B cell (primary cell): ENCODE measurements at regions not wholly inside any gene's neighbourhood (a gene's known extent, or its start where the extent isn't known, plus 50 kb on each side); places are given as distances from the start of the nearest gene placed in this dataset.

Experiments used
- ATAC-seq: fragments of 200-7000 bp; cut with Tn5 transposase; one replicate; pipeline ENCODE4 v1.10.0; 2021; ENCODE audit warnings: low read depth, mild to moderate bottlenecking, moderate number of reproducible peaks, moderate library complexity
- CTCF ChIA-PET: fragments of 350-600 bp; sonication (Branson Sonifier 250); formaldehyde crosslinking; loops from one replicate; lab custom pipeline; 2021; ENCODE audit warnings: antibody characterized with exemption, inconsistent platforms; lab: Charles Lee
- POLR2A ChIA-PET: fragments of 350-600 bp; sonication (Branson Sonifier 250); formaldehyde crosslinking; loops from one replicate; lab custom pipeline; 2021; ENCODE audit warnings: antibody characterized with exemption; lab: Charles Lee
- DNase-seq: peaks from one replicate; pipeline ENCODE4 v3.0.0; 2013
- H2AFZ ChIP-seq: 2 replicates; pipeline ENCODE4 v1.6.1; 2012; ENCODE audit warnings: mild to moderate bottlenecking, low read depth, low read length; ENCODE audit not compliant: insufficient read depth, poor library complexity, severe bottlenecking
- H3K27ac ChIP-seq, 2 donors: 1 replicate in 1 of 2; 2 replicates in 1 of 2; pipeline ENCODE4 v1.5.1; 2012 to 2013; ENCODE audit warnings: low read length in 2 of 2, mild to moderate bottlenecking in 2 of 2, moderate library complexity in 1 of 2
- H3K27me3 ChIP-seq, 4 experiments: fragments of 200-600 bp in 1 of 4; sonication (generic) in 1 of 4; replicated peaks in 1 of 4; 1 replicate in 2 of 4; 2 replicates in 2 of 4; pipeline versions ENCODE4 v1.6.1 to v1.7.0; 2013 to 2016; ENCODE audit warnings: low read length in 3 of 4, mild to moderate bottlenecking in 2 of 4, mixed read lengths in 1 of 4, moderate library complexity in 1 of 4; ENCODE audit not compliant: insufficient read depth in 4 of 4, control insufficient read depth in 3 of 4; ENCODE audit errors: control extremely low read depth in 1 of 4
- H3K36me3 ChIP-seq, 2 experiments: replicated peaks in 1 of 2; 1 replicate in 1 of 2; 2 replicates in 1 of 2; pipeline versions ENCODE4 v1.6.1 to v1.7.1; 2013; ENCODE audit warnings: low read length in 1 of 2; ENCODE audit not compliant: insufficient read depth in 2 of 2, control insufficient read depth in 1 of 2; ENCODE audit errors: control extremely low read depth in 1 of 2, extremely low read depth in 1 of 2
- H3K4me1 ChIP-seq, 2 donors: fragments of 200-600 bp in 1 of 2; sonication (generic) in 1 of 2; 1 replicate in 1 of 2; 2 replicates in 1 of 2; pipeline versions ENCODE4 v1.5.1 to v1.6.1; 2013 to 2017; ENCODE audit warnings: low read length in 2 of 2; ENCODE audit not compliant: control insufficient read depth in 2 of 2, insufficient read depth in 2 of 2
- H3K4me2 ChIP-seq: replicated peaks from 2 replicates; pipeline ENCODE3; 2012; ENCODE audit warnings: mild to moderate bottlenecking, low read depth, low read length; ENCODE audit not compliant: poor library complexity, severe bottlenecking
- H3K4me3 ChIP-seq, 5 experiments: fragments of 200-600 bp in 1 of 5; sonication (generic) in 1 of 5; 1 replicate in 3 of 5; 2 replicates in 2 of 5; pipeline versions ENCODE4 v1.5.1 to v1.7.0; 2011 to 2016; ENCODE audit warnings: low read length in 4 of 5, mild to moderate bottlenecking in 4 of 5, low read depth in 2 of 5, control low read depth in 1 of 5, moderate library complexity in 1 of 5; ENCODE audit not compliant: insufficient read depth in 1 of 5; ENCODE audit errors: control extremely low read depth in 1 of 5, extremely low read depth in 1 of 5
- H3K79me2 ChIP-seq: fragments of 200-600 bp; sonication (generic); one replicate; pipeline ENCODE4 v1.6.0; 2016; ENCODE audit warnings: low read length; ENCODE audit not compliant: control insufficient read depth, insufficient read depth
- H3K9ac ChIP-seq: fragments of 200-600 bp; sonication (generic); 2 replicates; pipeline ENCODE4 v1.6.1; 2017; ENCODE audit warnings: mild to moderate bottlenecking, low read length, moderate library complexity
- H3K9me3 ChIP-seq, 3 donors: one replicate each; pipeline versions ENCODE4 v1.6.1 to v1.7.1; 2013; ENCODE audit warnings: low read length in 2 of 3; ENCODE audit not compliant: control insufficient read depth in 2 of 3, insufficient read depth in 1 of 3; ENCODE audit errors: control extremely low read depth in 1 of 3
- H4K20me1 ChIP-seq: 2 replicates; pipeline ENCODE4 v1.6.0; 2012; ENCODE audit warnings: mild to moderate bottlenecking, low read length; ENCODE audit not compliant: insufficient read depth, control insufficient read depth, poor library complexity, severe bottlenecking
- H3K27ac Mint-ChIP-seq: one replicate; pipeline ENCODE4 v1.8.0; 2021; ENCODE audit warnings: mixed read lengths
- H3K27me3 Mint-ChIP-seq: one replicate; pipeline ENCODE4 v1.8.0; 2021; ENCODE audit warnings: mixed read lengths
- H3K4me1 Mint-ChIP-seq: one replicate; pipeline ENCODE4 v1.8.0; 2021; ENCODE audit warnings: mixed read lengths
- H3K4me3 Mint-ChIP-seq: one replicate; pipeline ENCODE4 v1.8.0; 2021; ENCODE audit warnings: mixed read lengths
- H3K9me3 Mint-ChIP-seq: one replicate; pipeline ENCODE4 v1.8.0; 2022; ENCODE audit warnings: mixed read lengths; ENCODE audit not compliant: insufficient read depth
- EZH2 ChIP-seq: IDR thresholded peaks from 2 replicates; pipeline ENCODE4 v1.6.1; 2012; ENCODE audit warnings: borderline replicate concordance, low read depth, mild to moderate bottlenecking, moderate library complexity, low read length; ENCODE audit not compliant: insufficient read depth, poor library complexity, severe bottlenecking
- WGBS: methylation state at CpG from one replicate; pipeline ENCODE4 v1.1.5; 2013; ENCODE audit warnings: missing lambda C conversion rate; ENCODE audit not compliant: insufficient coverage; 5-methylcytosine and 5-hydroxymethylcytosine counted together
- intact Hi-C: fragments of 100-400 bp; cut with micrococcal nuclease; formaldehyde crosslinking; loops from one replicate; pipeline ENCODE4 v1.10.0; 2022
- TF ChIP-seq, protein P1 (sequence below): fragments of 200-600 bp; IDR thresholded peaks from one replicate; pipeline ENCODE4 v1.8.0; 2022; ENCODE audit warnings: antibody characterized with exemption, mild to moderate bottlenecking

DNA sequence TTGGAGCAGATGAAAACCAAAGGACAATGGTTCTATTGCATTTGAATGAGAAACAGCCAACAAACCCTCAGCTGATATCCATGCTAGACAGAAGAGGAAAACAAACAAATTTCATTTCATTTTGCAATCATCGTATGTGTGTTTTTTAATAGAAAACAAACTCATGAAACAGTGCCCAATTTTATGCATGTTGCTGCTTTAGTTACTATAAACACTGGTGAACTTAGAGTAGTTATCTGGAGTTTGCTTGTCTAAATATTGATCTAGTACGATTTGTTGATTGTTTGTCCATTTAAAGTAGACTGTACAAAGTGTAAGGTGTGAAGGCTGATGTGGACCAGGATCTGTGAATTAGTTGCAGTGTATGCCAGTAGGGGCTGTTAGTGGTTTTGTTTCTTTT is 166.6 kb downstream of the KITLG start:
- WGBS: 100% methylated on average over 1 of the region's 2 CpGs
- no peak overlapping the region for H3K27ac ChIP-seq
- no peaks in the 10 kb centered on the region for H3K79me2 ChIP-seq
- Mint-ChIP-seq H3K27ac (no peak overlapping the region), H3K4me1 (no peaks in the 10 kb centered on the region), H3K27me3 (no peaks in the 10 kb centered on the region), H3K4me3 (no peak overlapping the region), H3K9me3 (no peaks in the 10 kb centered on the region)
- ATAC-seq (no peak), DNase-seq (no peak)
- H3K4me2 ChIP-seq: no peak overlapping the region
- no peaks in the 10 kb centered on the region for H3K36me3 ChIP-seq
- intact Hi-C loops: no loop called here
- ChIA-PET CTCF (no interaction called here), POLR2A (no interaction called here)
- H3K9ac ChIP-seq: no peak overlapping the region
- TF ChIP-seq, protein P1, sequence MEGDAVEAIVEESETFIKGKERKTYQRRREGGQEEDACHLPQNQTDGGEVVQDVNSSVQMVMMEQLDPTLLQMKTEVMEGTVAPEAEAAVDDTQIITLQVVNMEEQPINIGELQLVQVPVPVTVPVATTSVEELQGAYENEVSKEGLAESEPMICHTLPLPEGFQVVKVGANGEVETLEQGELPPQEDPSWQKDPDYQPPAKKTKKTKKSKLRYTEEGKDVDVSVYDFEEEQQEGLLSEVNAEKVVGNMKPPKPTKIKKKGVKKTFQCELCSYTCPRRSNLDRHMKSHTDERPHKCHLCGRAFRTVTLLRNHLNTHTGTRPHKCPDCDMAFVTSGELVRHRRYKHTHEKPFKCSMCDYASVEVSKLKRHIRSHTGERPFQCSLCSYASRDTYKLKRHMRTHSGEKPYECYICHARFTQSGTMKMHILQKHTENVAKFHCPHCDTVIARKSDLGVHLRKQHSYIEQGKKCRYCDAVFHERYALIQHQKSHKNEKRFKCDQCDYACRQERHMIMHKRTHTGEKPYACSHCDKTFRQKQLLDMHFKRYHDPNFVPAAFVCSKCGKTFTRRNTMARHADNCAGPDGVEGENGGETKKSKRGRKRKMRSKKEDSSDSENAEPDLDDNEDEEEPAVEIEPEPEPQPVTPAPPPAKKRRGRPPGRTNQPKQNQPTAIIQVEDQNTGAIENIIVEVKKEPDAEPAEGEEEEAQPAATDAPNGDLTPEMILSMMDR: no peak
- TF ChIP-seq EZH2: no peak
- H3K9me3 ChIP-seq: no peaks in the 10 kb centered on the region
- no peak overlapping the region for H2AFZ ChIP-seq
- H3K27me3 ChIP-seq: no peaks in the 10 kb centered on the region
- no peaks in the 10 kb centered on the region for H3K4me1 ChIP-seq
- H3K4me3 ChIP-seq: no peak overlapping the region
- no peaks in the 10 kb centered on the region for H4K20me1 ChIP-seq

DNA sequence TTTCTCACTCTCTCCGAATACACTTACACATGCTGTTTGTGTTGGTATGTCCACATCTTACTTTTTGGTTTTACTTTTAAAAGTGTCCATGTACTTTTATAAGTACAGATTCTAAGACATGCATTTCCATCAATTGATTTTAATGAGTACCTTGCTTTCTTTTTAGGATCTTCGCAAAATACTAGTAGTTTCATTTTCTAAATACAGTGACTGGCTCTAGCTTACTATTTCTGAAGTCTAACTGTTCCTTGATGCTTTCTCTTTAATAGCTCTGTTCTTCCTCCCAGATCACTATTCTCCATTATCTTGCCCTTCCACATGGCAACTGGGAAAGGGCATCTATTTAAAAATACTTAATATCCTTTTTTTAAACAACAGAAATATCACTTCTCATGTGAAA is 164.1 kb downstream of the KITLG start:
- CTCF ChIA-PET: no interaction called here
- no peaks in the 10 kb centered on the region for H3K27me3 Mint-ChIP-seq
- intact Hi-C loops: no loop called here

More for the DNA sequence above, 164.1 kb downstream of the KITLG start:
- Histone ChIP-seq H3K4me3 (no peak overlapping the region), H3K4me2 (no peak overlapping the region), H3K9me3 (no peaks in the 10 kb centered on the region), H3K27ac (no peak overlapping the region), H3K9ac (no peak overlapping the region), H4K20me1 (no peaks in the 10 kb centered on the region), H3K79me2 (no peaks in the 10 kb centered on the region), H3K4me1 (no peaks in the 10 kb centered on the region), H3K36me3 (no peaks in the 10 kb centered on the region), H3K27me3 (no peaks in the 10 kb centered on the region), H2AFZ (no peak overlapping the region)
- no peak overlapping the region for H3K27ac Mint-ChIP-seq
- no peaks in the 10 kb centered on the region for H3K9me3 Mint-ChIP-seq
- whole genome bisulfite sequencing: no CpG with 5 or more reads among the region's 2 CpGs
- no peak overlapping the region for H3K4me3 Mint-ChIP-seq
- ATAC-seq (no peak), DNase-seq (no peak)
- no peaks in the 10 kb centered on the region for H3K4me1 Mint-ChIP-seq
- TF ChIP-seq, protein P1: no peak
- TF ChIP-seq EZH2: no peak
- POLR2A ChIA-PET: no interaction called here
